OCI-LY7 (cell line): ENCODE measurements at regions not wholly inside any gene's neighbourhood (a gene's known extent, or its start where the extent isn't known, plus 50 kb on each side); places are given as distances from the start of the nearest gene placed in this dataset.
"Not testable (repeated sequence)": the region's sequence is repeated elsewhere in the genome, so short reads cannot be mapped to it uniquely, and the experiment has no call there.

ENCODE experiments used
- CTCF ChIP-seq: fragments of 200-600 bp; sonication (generic); conservative IDR thresholded peaks from 2 replicates; pipeline ENCODE4 v1.5.1; 2014; ENCODE audit warnings: mild to moderate bottlenecking, antibody characterized with exemption, low read length, moderate library complexity, mixed read lengths
- EZH2phosphoT487 ChIP-seq: fragments of 200-600 bp; sonication (generic); IDR thresholded peaks from 2 replicates; pipeline ENCODE4 v1.6.1; 2018; ENCODE audit warnings: low read depth, borderline replicate concordance, mild to moderate bottlenecking, mixed run types, antibody characterized with exemption, low read length, moderate library complexity, mixed read lengths

GRCh38 chr21:27968240-27968639 is 1001.4 kb upstream of the ADAMTS5 start:
- not testable (repeated sequence) for TF ChIP-seq EZH2phosphoT487, CTCF
